Left ventricle myocardium inferior (tissue), 1 donor: ENCODE measurements at regions not wholly inside any gene's neighbourhood (a gene's known extent, or its start where the extent isn't known, plus 50 kb on each side); places are given as distances from the start of the nearest gene placed in this dataset.
"Not testable (repeated sequence)": the region's sequence is repeated elsewhere in the genome, so short reads cannot be mapped to it uniquely, and the experiment has no call there.

Source experiments
- DNase-seq: peaks from one replicate; pipeline ENCODE4 v3.0.0-alpha.2; 2020
- H3K27ac ChIP-seq: fragments of 200-600 bp; replicated peaks from 2 replicates; pipeline ENCODE4 v1.8.0; 2021
- H3K27me3 ChIP-seq: fragments of 200-600 bp; 2 replicates; pipeline ENCODE4 v1.8.0; 2021; ENCODE audit warnings: low read depth
- H3K36me3 ChIP-seq: fragments of 200-600 bp; 2 replicates; pipeline ENCODE4 v1.8.0; 2021
- H3K4me1 ChIP-seq: fragments of 200-600 bp; 2 replicates; pipeline ENCODE4 v1.8.0; 2021
- H3K4me3 ChIP-seq: fragments of 200-600 bp; 2 replicates; pipeline ENCODE4 v1.8.0; 2021; ENCODE audit warnings: mild to moderate bottlenecking, moderate library complexity
- H3K9me3 ChIP-seq: fragments of 200-600 bp; replicated peaks from 2 replicates; pipeline ENCODE4 v1.8.0; 2021
- intact Hi-C: fragments of 100-400 bp; cut with micrococcal nuclease; formaldehyde crosslinking; loops from one replicate; pipeline ENCODE4 v1.11.0; 2022
- TF ChIP-seq, protein P1 (sequence below): fragments of 200-600 bp; IDR thresholded peaks from 2 replicates; pipeline ENCODE4 v1.8.0; 2021; ENCODE audit warnings: antibody characterized with exemption, mild to moderate bottlenecking, borderline replicate concordance
- donor health status: DM: no; HTN: yes; CAD: no; lungs with severe emphysema.

DNA sequence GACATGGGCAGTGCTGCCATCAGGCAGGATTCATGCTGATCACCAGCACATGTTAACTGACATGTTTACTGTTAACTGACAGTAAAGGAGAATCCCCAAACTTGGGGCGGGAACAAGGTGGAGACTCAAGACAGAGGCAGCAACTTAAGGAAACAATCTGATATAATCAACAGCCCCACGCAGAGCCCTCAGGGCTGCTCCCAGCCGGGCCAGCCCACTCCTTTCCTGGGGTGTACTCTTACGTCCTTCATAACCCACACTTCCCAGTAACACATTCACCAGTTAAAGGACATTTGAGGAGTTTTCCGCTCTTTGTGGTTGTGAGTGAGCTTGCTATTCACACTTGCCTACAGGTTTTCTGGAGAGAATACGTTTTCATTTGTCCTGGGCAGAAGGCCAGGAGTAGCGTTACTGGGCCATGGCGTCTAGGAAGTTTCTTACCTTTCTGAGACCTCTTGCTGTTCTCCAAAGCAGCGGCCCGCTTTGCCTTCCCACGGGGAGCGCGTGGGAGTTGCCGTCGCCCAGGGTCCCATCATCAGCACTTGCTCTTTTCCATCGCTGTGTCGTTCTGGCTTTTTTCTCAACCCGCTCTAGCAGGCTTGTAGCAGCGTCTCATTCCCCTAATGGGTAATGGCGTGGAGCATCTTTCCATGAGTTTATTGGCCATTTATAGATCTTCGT is 56.4 kb downstream of the FOXF2 start:
- Histone ChIP-seq H3K27me3 (peaks cover 71% of the 10 kb centered on the region), H3K4me3 (no peak overlapping the region), H3K36me3 (no peaks in the 10 kb centered on the region), H3K27ac (no peak overlapping the region), H3K4me1 (no peaks in the 10 kb centered on the region), H3K9me3 (peaks cover 10% of the 10 kb centered on the region)
- TF ChIP-seq, protein P1, sequence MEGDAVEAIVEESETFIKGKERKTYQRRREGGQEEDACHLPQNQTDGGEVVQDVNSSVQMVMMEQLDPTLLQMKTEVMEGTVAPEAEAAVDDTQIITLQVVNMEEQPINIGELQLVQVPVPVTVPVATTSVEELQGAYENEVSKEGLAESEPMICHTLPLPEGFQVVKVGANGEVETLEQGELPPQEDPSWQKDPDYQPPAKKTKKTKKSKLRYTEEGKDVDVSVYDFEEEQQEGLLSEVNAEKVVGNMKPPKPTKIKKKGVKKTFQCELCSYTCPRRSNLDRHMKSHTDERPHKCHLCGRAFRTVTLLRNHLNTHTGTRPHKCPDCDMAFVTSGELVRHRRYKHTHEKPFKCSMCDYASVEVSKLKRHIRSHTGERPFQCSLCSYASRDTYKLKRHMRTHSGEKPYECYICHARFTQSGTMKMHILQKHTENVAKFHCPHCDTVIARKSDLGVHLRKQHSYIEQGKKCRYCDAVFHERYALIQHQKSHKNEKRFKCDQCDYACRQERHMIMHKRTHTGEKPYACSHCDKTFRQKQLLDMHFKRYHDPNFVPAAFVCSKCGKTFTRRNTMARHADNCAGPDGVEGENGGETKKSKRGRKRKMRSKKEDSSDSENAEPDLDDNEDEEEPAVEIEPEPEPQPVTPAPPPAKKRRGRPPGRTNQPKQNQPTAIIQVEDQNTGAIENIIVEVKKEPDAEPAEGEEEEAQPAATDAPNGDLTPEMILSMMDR, result no peak
- DNase-seq, result no peak
- intact Hi-C loops, result no loop called here

DNA sequence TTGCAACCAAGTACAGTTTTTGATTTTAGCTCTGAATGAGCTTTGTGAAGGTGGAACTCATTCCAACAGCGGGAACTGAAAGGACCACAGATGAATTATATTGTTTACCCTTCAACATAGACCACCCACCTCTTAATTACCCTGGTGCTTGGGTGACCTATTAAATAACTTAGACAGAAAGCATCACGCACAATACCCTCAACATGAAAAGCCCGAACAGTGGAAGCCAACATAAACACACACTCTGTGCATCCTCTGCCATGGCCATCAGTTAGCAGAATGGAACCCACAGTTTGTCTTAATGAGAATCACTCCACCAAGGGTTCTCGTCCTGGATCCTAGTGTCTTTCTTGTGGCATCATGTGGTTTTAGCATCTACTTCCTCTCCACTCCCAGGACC is 60.5 kb downstream of the FOXF2 start:
- TF ChIP-seq, protein P1, result no peak
- no peak for DNase-seq
- Histone ChIP-seq H3K27me3 (peaks cover 66% of the 10 kb centered on the region), H3K36me3 (no peaks in the 10 kb centered on the region), H3K9me3 (peaks cover 26% of the 10 kb centered on the region), H3K4me3 (no peak overlapping the region), H3K27ac (no peak overlapping the region), H3K4me1 (no peaks in the 10 kb centered on the region)
- intact Hi-C loops, result no loop called here

GRCh38 chr6:1453024-1453423 is 63.6 kb downstream of the FOXF2 start:
- TF ChIP-seq, protein P1, result no peak
- H3K36me3 ChIP-seq, result no peaks in the 10 kb centered on the region
- intact Hi-C loops, result no loop called here
- H3K9me3 ChIP-seq, result peaks cover 26% of the 10 kb centered on the region
- peaks cover 45% of the 10 kb centered on the region for H3K27me3 ChIP-seq
- no peak for DNase-seq
- no peak overlapping the region for H3K4me3 ChIP-seq
- no peaks in the 10 kb centered on the region for H3K4me1 ChIP-seq
- no peak overlapping the region for H3K27ac ChIP-seq

GRCh38 chr6:1456816-1457215 is 67.4 kb downstream of the FOXF2 start:
- H3K9me3 ChIP-seq, intact Hi-C loops, H3K36me3 ChIP-seq, H3K4me3 ChIP-seq, H3K4me1 ChIP-seq, DNase-seq, H3K27ac ChIP-seq: not testable (repeated sequence)
- peaks cover 23% of the 10 kb centered on the region for H3K27me3 ChIP-seq

DNA sequence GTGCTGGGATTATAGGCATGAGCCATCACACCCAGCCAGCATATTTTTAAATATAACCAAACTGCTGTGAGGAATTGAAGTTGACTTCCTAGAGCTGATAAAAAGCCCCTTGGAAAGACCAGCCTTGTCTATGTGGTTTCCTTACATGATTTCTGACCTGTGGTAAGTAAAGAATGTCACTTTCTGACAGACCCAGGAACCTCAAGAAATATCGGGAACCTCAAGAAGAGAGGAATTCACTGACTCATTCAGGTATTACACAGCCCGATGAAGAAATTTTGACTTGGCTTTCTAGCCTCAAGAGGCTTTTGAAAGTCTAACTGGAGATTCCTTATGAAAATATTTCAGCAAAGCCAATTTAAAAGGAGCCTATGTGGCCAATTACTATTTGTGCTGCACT is 71.8 kb downstream of the FOXF2 start:
- Histone ChIP-seq H3K4me3 (no peak overlapping the region), H3K9me3 (no peaks in the 10 kb centered on the region), H3K4me1 (no peaks in the 10 kb centered on the region), H3K27ac (no peak overlapping the region), H3K36me3 (no peaks in the 10 kb centered on the region), H3K27me3 (peaks cover 38% of the 10 kb centered on the region)
- DNase-seq, result no peak
- TF ChIP-seq, protein P1, result no peak
- intact Hi-C loops, result no loop called here

DNA sequence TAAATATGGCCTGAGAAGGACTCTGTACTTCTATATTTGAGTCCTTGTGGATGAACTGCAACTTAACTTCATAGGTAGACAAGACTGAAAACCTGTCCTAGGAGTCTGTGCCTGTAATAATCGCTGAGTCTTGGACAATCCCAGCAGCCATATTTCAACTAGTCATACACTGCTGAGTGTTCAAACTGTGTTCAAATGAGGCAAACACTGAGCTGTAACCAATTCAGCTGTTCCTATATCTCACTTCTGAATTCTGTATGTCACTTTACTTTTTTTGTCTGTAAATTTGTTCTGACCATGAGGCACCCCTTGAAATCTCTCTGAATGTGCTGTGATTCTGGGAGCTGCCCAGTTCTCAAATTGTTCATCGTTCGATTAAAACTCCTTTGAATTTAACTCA is 72.4 kb downstream of the FOXF2 start:
- Histone ChIP-seq H3K4me3 (no peak overlapping the region), H3K36me3 (no peaks in the 10 kb centered on the region), H3K27ac (no peak overlapping the region), H3K9me3 (no peaks in the 10 kb centered on the region), H3K27me3 (peaks cover 38% of the 10 kb centered on the region), H3K4me1 (no peaks in the 10 kb centered on the region)
- DNase-seq, result no peak
- intact Hi-C loops, result no loop called here
- TF ChIP-seq, protein P1, result no peak
